ENCODE measurements at regions not wholly inside any gene's neighbourhood (a gene's known extent, or its start where the extent isn't known, plus 50 kb on each side); places are given as distances from the start of the nearest gene placed in this dataset.

DNA sequence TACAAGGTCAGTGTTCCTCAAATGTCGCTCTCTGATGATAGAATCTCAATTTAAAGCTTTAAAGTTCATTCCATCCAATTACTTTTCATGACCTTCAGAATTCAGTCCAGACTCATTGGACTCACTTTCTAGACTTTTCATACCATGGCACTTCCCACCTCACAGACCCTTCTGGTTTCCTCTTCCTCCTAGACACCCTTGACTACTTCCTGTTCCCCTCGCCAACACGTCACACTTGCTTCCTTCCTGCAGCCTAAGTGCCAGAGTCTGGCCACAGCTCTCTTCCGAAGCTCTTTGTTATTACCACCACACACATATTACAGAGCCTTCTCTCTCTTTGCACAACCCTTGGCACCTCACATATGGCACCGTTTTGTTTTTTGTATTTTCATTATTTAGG lies 59.1 kb upstream of the UMPS start:
- in situ Hi-C loops (cut with HindIII; ENCODE audit: low sequenced_read_pairs): loop anchor here (25.0 kb wide), 1 partner anchor 109 kb away; no protein-coding TSS in a partner anchor
- no peak for DNase-seq (ENCODE audit: low spot score)

DNA sequence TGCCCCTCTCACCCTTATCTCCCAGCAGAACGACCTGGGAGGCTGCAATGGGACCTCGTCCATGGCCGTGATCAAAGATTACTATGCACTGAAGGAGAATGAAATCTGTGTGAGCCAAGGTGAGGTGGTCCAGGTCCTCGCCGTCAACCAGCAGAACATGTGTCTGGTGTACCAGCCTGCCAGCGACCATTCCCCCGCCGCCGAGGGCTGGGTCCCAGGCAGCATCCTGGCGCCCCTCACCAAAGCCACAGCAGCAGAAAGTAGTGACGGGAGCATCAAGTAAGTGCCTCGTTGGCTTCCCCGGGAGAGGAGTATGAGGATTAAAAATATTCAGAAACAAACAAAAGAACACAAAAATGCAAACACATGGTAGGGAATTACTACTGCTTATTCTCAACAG lies 55.9 kb upstream of the UMPS start:
- no peak for DNase-seq (ENCODE audit: low spot score)
- in situ Hi-C loops (cut with HindIII; ENCODE audit: low sequenced_read_pairs): loop anchor here (25.0 kb wide), 1 partner anchor 112 kb away; no protein-coding TSS in a partner anchor

DNA sequence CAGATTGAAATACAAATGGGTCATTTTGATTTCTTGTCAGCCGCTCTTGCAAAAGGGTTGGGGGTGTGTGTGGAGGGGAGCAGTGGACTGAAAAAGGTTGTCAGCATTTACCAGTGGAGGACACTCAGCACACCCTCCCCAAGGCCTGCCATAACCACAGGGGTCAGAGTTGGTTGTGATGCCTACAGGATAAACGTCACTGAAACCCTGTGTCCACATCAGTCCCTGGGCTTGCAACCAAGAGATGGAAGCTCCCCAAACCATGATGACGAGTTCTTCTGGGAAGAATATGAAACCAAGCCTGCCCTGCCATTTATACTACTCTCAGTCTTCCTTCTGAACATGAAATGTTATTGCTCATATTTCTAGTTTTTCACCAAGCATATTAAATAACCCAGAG lies 54.0 kb upstream of the UMPS start:
- in situ Hi-C loops (cut with HindIII; ENCODE audit: low sequenced_read_pairs): no loop called here
- no peak for DNase-seq (ENCODE audit: low spot score)

DNA sequence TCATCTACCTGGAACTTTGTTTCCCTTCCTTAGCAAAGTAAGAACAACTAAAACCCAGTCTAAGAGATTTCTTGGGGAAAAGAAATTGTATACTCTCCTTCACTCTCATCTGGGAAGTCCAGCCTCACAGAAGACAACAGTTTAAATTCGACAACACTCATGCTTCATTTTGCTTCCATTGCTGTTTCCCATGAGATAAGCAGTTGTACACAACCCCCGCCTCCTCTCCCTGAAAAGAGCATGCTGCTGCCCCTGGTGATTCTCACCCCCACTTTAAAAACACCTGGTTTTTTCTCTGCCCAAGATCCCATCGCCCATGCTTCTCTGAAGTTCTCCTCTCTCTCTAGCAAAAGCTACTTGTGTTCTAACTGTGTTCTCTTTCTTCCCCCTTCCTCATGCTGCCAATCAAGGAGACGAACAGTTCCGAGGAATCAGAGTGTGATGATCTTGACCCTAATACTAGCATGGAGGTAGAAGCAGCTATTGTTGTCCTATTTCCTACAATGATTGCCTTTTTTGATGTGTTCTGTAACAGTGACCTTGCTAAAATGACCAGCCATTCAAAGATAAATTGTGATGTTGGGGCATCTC lies 51.1 kb upstream of the UMPS start:
- no peak for DNase-seq (ENCODE audit: low spot score)
- in situ Hi-C loops (cut with HindIII; ENCODE audit: low sequenced_read_pairs): no loop called here
